Endodermal cell (in vitro differentiated cells): ENCODE measurements at regions not wholly inside any gene's neighbourhood (a gene's known extent, or its start where the extent isn't known, plus 50 kb on each side); places are given as distances from the start of the nearest gene placed in this dataset.

Experiments
- DNase-seq: peaks from one replicate; pipeline ENCODE4 v3.0.0-alpha.2; 2017
- H3K27ac ChIP-seq: 2 replicates; pipeline ENCODE4 v1.5.1; 2013; ENCODE audit warnings: mild to moderate bottlenecking, low read depth, low read length, moderate library complexity
- H3K27me3 ChIP-seq: 2 replicates; pipeline ENCODE4 v1.6.1; 2013; ENCODE audit warnings: mild to moderate bottlenecking, low read length, moderate library complexity; ENCODE audit not compliant: insufficient read depth, control insufficient read depth, poor library complexity, severe bottlenecking
- H3K36me3 ChIP-seq: 2 replicates; pipeline ENCODE4 v1.7.0; 2013; ENCODE audit warnings: mild to moderate bottlenecking, low read length, moderate library complexity; ENCODE audit not compliant: control insufficient read depth, insufficient read depth
- H3K4me1 ChIP-seq: one replicate; pipeline ENCODE4 v1.7.0; 2013; ENCODE audit warnings: low read length; ENCODE audit not compliant: control insufficient read depth, insufficient read depth
- H3K4me3 ChIP-seq: 2 replicates; pipeline ENCODE4 v1.5.1; 2013; ENCODE audit warnings: mild to moderate bottlenecking, low read length, moderate library complexity
- H3K9ac ChIP-seq: 2 replicates; pipeline ENCODE4 v1.6.1; 2013; ENCODE audit warnings: mild to moderate bottlenecking, low read length, moderate library complexity; ENCODE audit not compliant: poor library complexity, severe bottlenecking; ENCODE audit errors: extremely low read depth
- H3K9me3 ChIP-seq: 2 replicates; pipeline ENCODE4 v1.6.1; 2013; ENCODE audit warnings: mild to moderate bottlenecking, low read length, moderate library complexity; ENCODE audit not compliant: control insufficient read depth
- H3K27ac Mint-ChIP-seq: 2 replicates; pipeline ENCODE4 v1.8.0; 2020; ENCODE audit warnings: mixed read lengths
- H3K27me3 Mint-ChIP-seq: 2 replicates; pipeline ENCODE4 v1.8.0; 2021; ENCODE audit warnings: mild to moderate bottlenecking, mixed read lengths; ENCODE audit not compliant: insufficient read depth
- H3K36me3 Mint-ChIP-seq: 2 replicates; pipeline ENCODE4 v1.8.0; 2020; ENCODE audit warnings: low read depth, mixed read lengths
- H3K4me1 Mint-ChIP-seq: 2 replicates; pipeline ENCODE4 v1.8.0; 2020; ENCODE audit warnings: mixed read lengths
- H3K4me3 Mint-ChIP-seq: 2 replicates; pipeline ENCODE4 v1.8.0; 2020; ENCODE audit warnings: mild to moderate bottlenecking, moderate library complexity, mixed read lengths
- H3K9me3 Mint-ChIP-seq: 2 replicates; pipeline ENCODE4 v1.8.0; 2020; ENCODE audit warnings: mild to moderate bottlenecking, mixed read lengths
- CTCF ChIP-seq: fragments of 200-600 bp; sonication (generic); conservative IDR thresholded peaks from 2 replicates; pipeline ENCODE4 v1.5.0; 2021; ENCODE audit warnings: antibody characterized with exemption, mild to moderate bottlenecking
- WGBS, 2 experiments: methylation state at CpG; one replicate each; pipeline versions ENCODE4 v1.1.5 to v1.1.7; 2013; ENCODE audit warnings: missing lambda C conversion rate in 2 of 2, mixed read lengths in 1 of 2; ENCODE audit not compliant: insufficient coverage in 1 of 2, insufficient read length in 1 of 2; 5-methylcytosine and 5-hydroxymethylcytosine counted together

DNA sequence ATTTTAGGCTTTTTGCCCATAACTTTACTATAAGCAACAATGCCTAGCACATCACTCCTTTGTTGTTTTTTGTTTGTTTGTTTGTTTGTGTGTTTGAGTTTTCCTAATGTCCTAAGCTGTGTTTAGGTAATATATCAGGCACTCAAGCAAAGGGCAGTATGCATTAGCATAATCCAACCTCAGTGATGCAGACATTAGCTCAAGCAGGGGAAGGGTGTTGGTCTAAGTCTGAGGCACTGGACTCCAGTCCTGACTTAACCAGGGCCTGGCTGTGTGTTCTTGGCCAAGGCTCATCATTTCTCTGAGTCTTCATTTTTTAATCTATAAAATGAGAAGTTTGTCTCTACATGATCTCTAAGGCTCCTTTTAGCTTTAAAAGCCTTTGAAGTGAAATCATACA is 65.9 kb upstream of the RFC3 start:
- no peak overlapping the region for H3K9ac ChIP-seq
- no peak overlapping the region for H3K27ac ChIP-seq
- no peak for TF ChIP-seq CTCF
- H3K4me1 ChIP-seq, result peaks cover 5% of the 10 kb centered on the region
- no peak overlapping the region for H3K4me3 Mint-ChIP-seq
- H3K4me1 Mint-ChIP-seq, result peaks cover 12% of the 10 kb centered on the region
- no peak overlapping the region for H3K27ac Mint-ChIP-seq
- no peak overlapping the region for H3K4me3 ChIP-seq
- DNase-seq, result no peak
- no peaks in the 10 kb centered on the region for H3K27me3 Mint-ChIP-seq
- no peaks in the 10 kb centered on the region for H3K36me3 ChIP-seq
- H3K9me3 Mint-ChIP-seq, result no peaks in the 10 kb centered on the region
- no peaks in the 10 kb centered on the region for H3K36me3 Mint-ChIP-seq
- H3K27me3 ChIP-seq, result no peaks in the 10 kb centered on the region
- peaks cover 5% of the 10 kb centered on the region for H3K9me3 ChIP-seq

DNA sequence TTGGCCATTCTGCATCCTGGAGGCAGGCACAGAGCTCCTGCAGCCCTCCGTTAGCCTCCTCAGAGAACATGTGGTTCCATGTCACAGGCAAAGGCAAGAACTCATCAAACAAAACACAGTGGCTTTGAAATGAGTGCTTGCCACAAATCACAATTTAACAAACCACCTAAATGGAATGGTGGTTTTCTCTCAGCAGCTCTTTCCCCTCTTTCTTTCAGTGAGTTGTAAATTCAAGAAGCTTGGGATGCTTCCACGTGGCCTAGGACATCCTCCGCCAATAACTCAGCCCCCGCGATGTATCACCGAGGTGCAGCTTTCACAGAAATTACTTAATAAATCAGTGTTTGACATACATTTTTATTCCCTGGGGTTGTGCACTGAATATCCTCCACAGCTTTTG is 65.4 kb upstream of the RFC3 start:
- no peak overlapping the region for H3K27ac Mint-ChIP-seq
- Histone ChIP-seq H3K4me1 (peaks cover 5% of the 10 kb centered on the region), H3K9ac (no peak overlapping the region), H3K36me3 (no peaks in the 10 kb centered on the region), H3K9me3 (peaks cover 5% of the 10 kb centered on the region), H3K27ac (no peak overlapping the region), H3K27me3 (no peaks in the 10 kb centered on the region), H3K4me3 (no peak overlapping the region)
- no peak for DNase-seq
- no peaks in the 10 kb centered on the region for H3K36me3 Mint-ChIP-seq
- no peaks in the 10 kb centered on the region for H3K27me3 Mint-ChIP-seq
- 94 to 95% methylated on average over 5 to 6 of the region's 6 CpGs for WGBS, 2 experiments
- TF ChIP-seq CTCF, result no peak
- H3K4me1 Mint-ChIP-seq, result peaks cover 12% of the 10 kb centered on the region
- H3K4me3 Mint-ChIP-seq, result no peak overlapping the region
- no peaks in the 10 kb centered on the region for H3K9me3 Mint-ChIP-seq

DNA sequence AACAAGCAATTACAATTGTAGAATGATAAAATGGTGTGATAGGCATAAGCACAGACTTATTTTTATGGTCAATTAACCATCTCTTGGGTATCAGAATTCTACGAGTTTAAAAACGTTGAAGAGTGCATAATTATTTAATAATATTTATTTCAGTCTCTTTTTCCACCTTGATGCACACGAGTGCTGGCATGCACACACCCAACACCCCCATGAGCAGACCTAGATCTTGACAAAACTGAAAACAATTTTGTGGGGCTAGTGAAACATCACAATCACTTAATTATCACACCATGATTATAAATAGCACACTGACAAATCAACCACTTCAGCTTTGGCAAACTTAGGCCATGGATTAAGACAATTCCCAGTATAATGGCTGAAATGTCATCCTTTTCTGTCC is 61.0 kb upstream of the RFC3 start:
- Mint-ChIP-seq H3K4me3 (no peak overlapping the region), H3K36me3 (no peaks in the 10 kb centered on the region), H3K9me3 (no peaks in the 10 kb centered on the region), H3K4me1 (peaks cover 17% of the 10 kb centered on the region), H3K27ac (no peak overlapping the region), H3K27me3 (no peaks in the 10 kb centered on the region)
- Histone ChIP-seq H3K9ac (no peak overlapping the region), H3K36me3 (no peaks in the 10 kb centered on the region), H3K27me3 (no peaks in the 10 kb centered on the region), H3K27ac (no peak overlapping the region), H3K4me3 (no peak overlapping the region), H3K9me3 (no peaks in the 10 kb centered on the region), H3K4me1 (peaks cover 5% of the 10 kb centered on the region)
- no peak for TF ChIP-seq CTCF
- 80 to 83% methylated on average over 1 to 3 of the region's 3 CpGs for WGBS, 2 experiments
- DNase-seq, result no peak
